NCI-H1694 treated with DMSO at 0.1 percent for 48 hours (cell line): ENCODE measurements at regions not wholly inside any gene's neighbourhood (a gene's known extent, or its start where the extent isn't known, plus 50 kb on each side); places are given as distances from the start of the nearest gene placed in this dataset.

Experiments
- DNase-seq: peaks from one replicate; lab custom pipeline; 2025; lab: John Stamatoyannopoulos, UW

- DNase-seq, result no peak
Observed at GRCh38 chr7:115083935-115084334, 162.0 kb downstream of the MDFIC start.

DNA sequence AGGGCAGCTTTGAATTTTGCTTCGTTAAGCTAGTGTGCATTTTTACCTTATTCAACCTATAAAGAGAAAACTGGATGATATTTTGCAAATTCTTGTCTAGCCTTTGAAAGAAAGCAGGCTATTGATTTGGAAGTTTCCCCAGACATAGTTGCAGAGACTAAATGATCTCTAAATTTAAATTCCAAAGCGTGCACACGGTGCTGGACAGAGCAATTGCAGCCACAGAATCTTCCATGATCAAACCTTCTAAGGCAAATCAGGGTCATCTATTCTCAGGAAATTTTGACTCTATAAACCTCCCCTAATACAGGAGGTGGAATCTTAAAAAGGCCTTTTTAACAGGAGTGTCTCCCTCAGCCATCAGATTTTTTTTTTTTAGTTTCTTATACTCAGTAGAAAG, 159.9 kb downstream of the MDFIC start:
- no peak for DNase-seq

DNA sequence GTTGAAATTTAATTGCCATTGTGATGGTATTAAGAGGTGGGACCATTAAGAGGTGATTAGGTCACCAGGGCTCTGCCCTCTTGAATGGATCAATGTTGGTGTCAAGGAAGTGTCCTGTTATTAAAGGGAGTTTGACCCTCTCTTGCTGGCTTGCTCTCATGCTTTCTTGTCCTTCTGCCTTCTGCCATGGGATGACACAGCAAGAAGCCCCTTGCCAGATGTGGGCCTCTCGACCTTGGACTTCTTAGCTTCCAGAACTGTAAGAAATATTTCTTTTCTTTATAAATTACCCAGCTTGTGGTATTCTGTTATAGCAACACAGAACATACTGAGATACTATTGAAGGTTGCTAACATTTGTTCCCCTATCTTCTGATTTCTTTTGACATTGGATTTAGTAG, 157.0 kb downstream of the MDFIC start:
- no peak for DNase-seq

DNA sequence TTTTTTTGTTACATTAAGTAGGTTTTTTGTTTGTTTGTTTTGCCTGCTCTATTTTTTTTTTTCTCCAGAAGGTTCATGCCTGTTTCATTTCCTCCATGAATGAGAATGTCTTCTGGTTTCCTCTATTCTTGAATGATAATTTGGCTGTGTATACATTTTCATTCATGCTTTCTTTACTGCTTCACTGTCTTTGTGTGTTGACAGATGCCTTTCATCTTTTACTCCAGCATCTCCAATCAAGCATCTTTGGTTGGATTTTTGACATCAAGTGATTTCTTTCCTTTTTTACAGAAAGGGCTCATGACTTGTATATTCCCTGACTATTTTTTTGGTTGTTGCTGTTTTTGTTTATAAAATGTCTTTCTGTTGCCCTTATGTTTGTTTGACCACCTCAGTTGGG, 156.5 kb downstream of the MDFIC start:
- no peak for DNase-seq

GRCh38 chr7:115070311-115070710, 148.4 kb downstream of the MDFIC start:
- DNase-seq, result no peak
